ENCODE measurements at regions not wholly inside any gene's neighbourhood (a gene's known extent, or its start where the extent isn't known, plus 50 kb on each side); places are given as distances from the start of the nearest gene placed in this dataset.
"Not testable (repeated sequence)": the region's sequence is repeated elsewhere in the genome, so short reads cannot be mapped to it uniquely, and the experiment has no call there.

- Histone ChIP-seq H3K27ac (ENCODE audit: low read depth in 2 of 2, low read length in 2 of 2) (no peak overlapping the region), H3K9ac (ENCODE audit: low read length in 3 of 3) (no peak overlapping the region), H3K4me1 (ENCODE audit: control insufficient read depth in 2 of 3, insufficient read depth in 2 of 3, low read depth in 1 of 3, low read length in 3 of 3) (peaks cover 0 to 9% (median 0%) of the 10 kb centered on the region in 3 donors), H3K36me3 (ENCODE audit: control insufficient read depth in 2 of 3, insufficient read depth in 3 of 3, low read length in 3 of 3) (no peaks in the 10 kb centered on the region), H3K9me3 (ENCODE audit: control insufficient read depth in 2 of 3, insufficient read depth in 1 of 3, low read length in 3 of 3) (no peaks in the 10 kb centered on the region), H3K4me3 (ENCODE audit: low read length in 3 of 3) (no peak overlapping the region), H3K27me3 (ENCODE audit: control insufficient read depth, insufficient read depth, low read length) (no peaks in the 10 kb centered on the region)
- FAIRE-seq (no peak), DNase-seq (no peak)
- no peak for TF ChIP-seq CTCF (IDR thresholded peaks at IDR 0.05; ENCODE audit: borderline replicate concordance, extremely low read depth, insufficient read depth)
- intact Hi-C loops (cut with DNase I), result no loop called here
These were observed 56.5 kb upstream of the PAPSS2 start for GRCh38 chr10:87603196-87603595.

- Histone ChIP-seq H3K36me3 (ENCODE audit: control insufficient read depth in 2 of 3, insufficient read depth in 3 of 3, low read length in 3 of 3) (no peaks in the 10 kb centered on the region), H3K27ac (ENCODE audit: low read depth in 2 of 2, low read length in 2 of 2) (no peak overlapping the region), H3K27me3 (ENCODE audit: control insufficient read depth, insufficient read depth, low read length) (no peaks in the 10 kb centered on the region), H3K9ac (ENCODE audit: low read length in 3 of 3) (no peak overlapping the region), H3K9me3 (ENCODE audit: control insufficient read depth in 2 of 3, insufficient read depth in 1 of 3, low read length in 3 of 3) (no peaks in the 10 kb centered on the region), H3K4me1 (ENCODE audit: control insufficient read depth in 2 of 3, insufficient read depth in 2 of 3, low read depth in 1 of 3, low read length in 3 of 3) (peaks cover 0 to 14% (median 0%) of the 10 kb centered on the region in 3 donors), H3K4me3 (ENCODE audit: low read length in 3 of 3) (no peak overlapping the region)
- no peak for DNase-seq
- no peak for FAIRE-seq
- intact Hi-C loops (cut with DNase I), result no loop called here
- no peak for TF ChIP-seq CTCF (IDR thresholded peaks at IDR 0.05; ENCODE audit: borderline replicate concordance, extremely low read depth, insufficient read depth)
These were observed 55.9 kb upstream of the PAPSS2 start for GRCh38 chr10:87603769-87604168.

- H3K36me3 ChIP-seq (ENCODE audit: control insufficient read depth in 2 of 3, insufficient read depth in 3 of 3, low read length in 3 of 3), result no peaks in the 10 kb centered on the region
- no peak overlapping the region for H3K4me3 ChIP-seq (ENCODE audit: low read length in 3 of 3)
- no peak for TF ChIP-seq CTCF (IDR thresholded peaks at IDR 0.05; ENCODE audit: borderline replicate concordance, extremely low read depth, insufficient read depth)
- no peak overlapping the region for H3K27ac ChIP-seq (ENCODE audit: low read depth in 2 of 2, low read length in 2 of 2)
- H3K9ac ChIP-seq (ENCODE audit: low read length in 3 of 3), result no peak overlapping the region
- DNase-seq (peak in 1 of 5 donors; percentile 7), FAIRE-seq (no peak)
- H3K4me1 ChIP-seq (ENCODE audit: control insufficient read depth in 2 of 3, insufficient read depth in 2 of 3, low read depth in 1 of 3, low read length in 3 of 3), result peaks cover 0 to 14% (median 0%) of the 10 kb centered on the region in 3 donors
- H3K27me3 ChIP-seq (ENCODE audit: control insufficient read depth, insufficient read depth, low read length), result no peaks in the 10 kb centered on the region
- intact Hi-C loops (cut with DNase I), result no loop called here
- H3K9me3 ChIP-seq (ENCODE audit: control insufficient read depth in 2 of 3, insufficient read depth in 1 of 3, low read length in 3 of 3), result no peaks in the 10 kb centered on the region
These were observed 53.9 kb upstream of the PAPSS2 start for GRCh38 chr10:87605628-87606251.

GRCh38 chr10:87608756-87609155 lies 50.9 kb upstream of the PAPSS2 start:
- no peak overlapping the region for H3K27ac ChIP-seq (ENCODE audit: low read depth in 2 of 2, low read length in 2 of 2)
- H3K4me1 ChIP-seq (ENCODE audit: control insufficient read depth in 2 of 3, insufficient read depth in 2 of 3, low read depth in 1 of 3, low read length in 3 of 3), result peaks cover 0 to 14% (median 0%) of the 10 kb centered on the region in 3 donors
- no peak overlapping the region for H3K9ac ChIP-seq (ENCODE audit: low read length in 3 of 3)
- no peaks in the 10 kb centered on the region for H3K9me3 ChIP-seq (ENCODE audit: control insufficient read depth in 2 of 3, insufficient read depth in 1 of 3, low read length in 3 of 3)
- H3K27me3 ChIP-seq (ENCODE audit: control insufficient read depth, insufficient read depth, low read length), result no peaks in the 10 kb centered on the region
- FAIRE-seq, result no peak
- intact Hi-C loops (cut with DNase I), result no loop called here
- peak in 2 of 5 donors; percentile 25 to 38 for DNase-seq
- no peaks in the 10 kb centered on the region for H3K36me3 ChIP-seq (ENCODE audit: control insufficient read depth in 2 of 3, insufficient read depth in 3 of 3, low read length in 3 of 3)
- H3K4me3 ChIP-seq (ENCODE audit: low read length in 3 of 3), result no peak overlapping the region
- TF ChIP-seq CTCF (IDR thresholded peaks at IDR 0.05; ENCODE audit: borderline replicate concordance, extremely low read depth, insufficient read depth), result no peak

GRCh38 chr10:87609563-87609962 lies 50.1 kb upstream of the PAPSS2 start:
- H3K27ac ChIP-seq (ENCODE audit: low read depth in 2 of 2, low read length in 2 of 2); DNase-seq; H3K9ac ChIP-seq (ENCODE audit: low read length in 3 of 3); intact Hi-C loops (cut with DNase I); H3K9me3 ChIP-seq (ENCODE audit: control insufficient read depth in 2 of 3, insufficient read depth in 1 of 3, low read length in 3 of 3); FAIRE-seq; H3K27me3 ChIP-seq (ENCODE audit: control insufficient read depth, insufficient read depth, low read length); H3K4me3 ChIP-seq (ENCODE audit: low read length in 3 of 3); H3K36me3 ChIP-seq (ENCODE audit: control insufficient read depth in 2 of 3, insufficient read depth in 3 of 3, low read length in 3 of 3): not testable (repeated sequence)
- peaks cover 0 to 14% (median 0%) of the 10 kb centered on the region in 3 donors for H3K4me1 ChIP-seq (ENCODE audit: control insufficient read depth in 2 of 3, insufficient read depth in 2 of 3, low read depth in 1 of 3, low read length in 3 of 3)
